Epithelial cell of esophagus (primary cell): ENCODE measurements at regions not wholly inside any gene's neighbourhood (a gene's known extent, or its start where the extent isn't known, plus 50 kb on each side); places are given as distances from the start of the nearest gene placed in this dataset.
A peak's percentile ranks its signal among the peaks of the same experiment; 100 is the strongest.
"Not testable (repeated sequence)": the region's sequence is repeated elsewhere in the genome, so short reads cannot be mapped to it uniquely, and the experiment has no call there.

ENCODE experiments used
- DNase-seq: peaks from one replicate; pipeline ENCODE4 v3.0.0; 2010; ENCODE audit warnings: low read depth
- H3K4me3 ChIP-seq: 2 replicates; pipeline ENCODE4 v1.5.1; 2011; ENCODE audit warnings: mild to moderate bottlenecking, low read length, control low read depth
- TF ChIP-seq, protein P1 (sequence below): IDR thresholded peaks from 2 replicates; pipeline ENCODE4 v1.5.1; 2011; ENCODE audit warnings: low read depth, mild to moderate bottlenecking, low read length, control low read depth, inconsistent platforms; ENCODE audit not compliant: insufficient read depth; ENCODE audit errors: missing control alignments

DNA sequence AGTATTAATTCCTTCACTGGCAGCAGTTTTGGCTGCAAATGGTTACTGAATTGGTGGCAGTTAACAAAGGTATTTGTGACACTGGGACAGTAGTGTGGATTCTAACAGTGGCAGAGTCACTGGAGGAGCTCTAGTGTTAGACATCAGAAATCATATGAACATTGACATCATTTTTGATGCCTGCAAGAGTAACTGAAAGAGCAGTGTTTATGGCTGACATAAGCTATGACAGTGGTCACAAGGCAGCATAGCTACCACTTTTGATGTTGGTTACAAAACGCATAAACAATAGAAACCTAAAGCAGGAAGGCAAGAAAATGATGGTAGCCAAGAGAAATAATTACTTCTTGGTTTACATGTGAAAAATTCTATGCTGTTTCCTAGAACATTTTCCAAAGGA, 326.7 kb upstream of the MAN1A1 start:
- no peak for DNase-seq
- no peak overlapping the region for H3K4me3 ChIP-seq
- TF ChIP-seq, protein P1, sequence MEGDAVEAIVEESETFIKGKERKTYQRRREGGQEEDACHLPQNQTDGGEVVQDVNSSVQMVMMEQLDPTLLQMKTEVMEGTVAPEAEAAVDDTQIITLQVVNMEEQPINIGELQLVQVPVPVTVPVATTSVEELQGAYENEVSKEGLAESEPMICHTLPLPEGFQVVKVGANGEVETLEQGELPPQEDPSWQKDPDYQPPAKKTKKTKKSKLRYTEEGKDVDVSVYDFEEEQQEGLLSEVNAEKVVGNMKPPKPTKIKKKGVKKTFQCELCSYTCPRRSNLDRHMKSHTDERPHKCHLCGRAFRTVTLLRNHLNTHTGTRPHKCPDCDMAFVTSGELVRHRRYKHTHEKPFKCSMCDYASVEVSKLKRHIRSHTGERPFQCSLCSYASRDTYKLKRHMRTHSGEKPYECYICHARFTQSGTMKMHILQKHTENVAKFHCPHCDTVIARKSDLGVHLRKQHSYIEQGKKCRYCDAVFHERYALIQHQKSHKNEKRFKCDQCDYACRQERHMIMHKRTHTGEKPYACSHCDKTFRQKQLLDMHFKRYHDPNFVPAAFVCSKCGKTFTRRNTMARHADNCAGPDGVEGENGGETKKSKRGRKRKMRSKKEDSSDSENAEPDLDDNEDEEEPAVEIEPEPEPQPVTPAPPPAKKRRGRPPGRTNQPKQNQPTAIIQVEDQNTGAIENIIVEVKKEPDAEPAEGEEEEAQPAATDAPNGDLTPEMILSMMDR = no peak

DNA sequence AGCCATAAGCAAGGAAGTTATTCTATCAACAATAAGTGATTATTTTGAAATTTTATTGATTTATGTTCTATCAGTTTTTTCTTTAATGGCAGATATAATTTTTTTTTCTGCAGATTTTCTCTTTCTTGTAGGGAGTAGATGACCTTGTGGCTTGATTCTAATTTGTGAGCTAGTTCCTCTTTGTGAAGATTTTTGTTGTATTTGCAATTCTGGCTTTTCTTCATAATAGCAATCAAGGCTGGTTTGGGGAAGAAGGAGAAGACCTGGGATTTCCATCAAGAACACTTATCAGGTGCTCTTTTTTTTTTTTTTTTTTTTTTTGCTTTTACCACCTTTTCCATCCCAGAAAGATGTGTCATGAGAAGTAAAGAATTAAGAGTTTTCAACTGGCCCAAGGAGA, 324.2 kb upstream of the MAN1A1 start:
- TF ChIP-seq, protein P1 = no peak
- no peak for DNase-seq
- H3K4me3 ChIP-seq = no peak overlapping the region

DNA sequence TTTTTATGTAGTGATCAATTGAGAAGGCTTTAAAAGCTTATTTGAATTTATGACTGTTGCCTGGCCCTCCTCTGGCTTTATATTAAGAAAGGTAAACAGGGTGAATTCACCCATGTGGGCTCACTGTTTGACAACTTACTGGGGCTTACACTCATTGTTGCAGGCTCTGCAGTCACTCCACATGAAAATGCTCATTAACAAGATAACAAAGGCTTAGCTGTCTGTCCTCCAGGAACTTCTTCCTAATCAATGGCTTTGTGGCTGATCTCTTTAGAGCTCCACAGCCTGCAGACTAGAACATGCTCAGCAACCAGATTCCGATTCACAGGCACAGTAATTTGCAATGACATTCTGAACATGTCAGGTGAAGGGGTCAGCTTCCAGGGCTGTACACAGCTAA, 323.2 kb upstream of the MAN1A1 start:
- DNase-seq = no peak
- TF ChIP-seq, protein P1 = no peak
- no peak overlapping the region for H3K4me3 ChIP-seq

DNA sequence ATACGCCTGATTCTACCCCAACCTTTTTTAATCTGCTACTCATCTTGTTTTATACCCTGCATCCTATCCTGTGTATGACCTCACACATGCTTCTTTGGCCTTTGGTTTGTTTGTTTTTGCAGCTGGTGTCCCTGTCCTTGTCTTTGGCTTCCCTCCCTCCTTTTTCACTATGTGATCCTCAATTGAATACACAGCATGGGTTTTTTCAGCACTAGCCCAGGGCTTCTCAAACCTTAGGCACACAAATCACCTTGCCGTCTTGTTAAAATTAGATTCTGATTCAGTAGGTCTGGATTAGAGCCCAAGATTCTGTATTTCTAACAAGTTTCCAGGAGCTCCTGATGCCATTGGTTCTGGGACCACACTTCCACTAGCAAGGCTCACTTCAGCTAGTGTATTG, 321.5 kb upstream of the MAN1A1 start:
- H3K4me3 ChIP-seq = no peak overlapping the region
- TF ChIP-seq, protein P1 = no peak
- DNase-seq = no peak

DNA sequence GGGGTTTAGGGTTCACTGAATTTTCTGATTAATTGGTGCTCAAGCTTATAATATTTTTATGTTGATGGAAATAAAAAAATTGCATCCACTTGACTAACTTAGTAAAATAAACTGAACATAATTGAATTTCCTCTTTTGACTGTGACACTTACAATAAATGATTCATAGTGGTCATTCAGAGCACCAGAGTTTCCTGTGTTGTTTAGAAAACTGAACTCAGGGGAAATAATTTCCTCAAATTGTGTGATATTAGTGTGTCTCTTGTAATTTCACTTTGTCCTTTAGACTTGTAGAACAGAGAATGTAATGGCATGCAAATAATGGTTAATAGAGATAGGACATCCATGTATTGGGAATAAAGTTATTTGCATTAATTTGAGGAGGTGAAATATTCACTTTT, 319.7 kb upstream of the MAN1A1 start:
- H3K4me3 ChIP-seq = no peak overlapping the region
- DNase-seq = no peak
- TF ChIP-seq, protein P1 = no peak

DNA sequence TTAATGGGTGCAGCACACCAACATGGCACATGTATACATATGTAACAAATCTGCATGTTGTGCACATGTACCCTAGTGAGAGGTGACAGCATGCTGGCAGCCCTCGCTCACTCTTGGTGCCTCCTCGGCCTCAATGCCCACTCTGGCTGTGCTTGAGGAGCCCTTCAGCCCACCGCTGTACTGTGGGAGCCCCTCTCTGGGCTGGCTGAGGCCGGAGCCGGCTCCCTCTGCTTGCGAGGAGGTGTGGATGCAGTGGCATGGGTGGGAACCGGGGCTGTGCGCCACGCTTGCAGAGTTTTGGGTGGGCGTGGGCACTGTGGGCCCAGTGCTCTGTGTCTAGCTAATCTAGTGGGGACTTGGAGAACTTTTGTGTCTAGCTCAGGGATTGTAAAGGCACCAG, 315.9 kb upstream of the MAN1A1 start:
- DNase-seq, H3K4me3 ChIP-seq: not testable (repeated sequence)

DNA sequence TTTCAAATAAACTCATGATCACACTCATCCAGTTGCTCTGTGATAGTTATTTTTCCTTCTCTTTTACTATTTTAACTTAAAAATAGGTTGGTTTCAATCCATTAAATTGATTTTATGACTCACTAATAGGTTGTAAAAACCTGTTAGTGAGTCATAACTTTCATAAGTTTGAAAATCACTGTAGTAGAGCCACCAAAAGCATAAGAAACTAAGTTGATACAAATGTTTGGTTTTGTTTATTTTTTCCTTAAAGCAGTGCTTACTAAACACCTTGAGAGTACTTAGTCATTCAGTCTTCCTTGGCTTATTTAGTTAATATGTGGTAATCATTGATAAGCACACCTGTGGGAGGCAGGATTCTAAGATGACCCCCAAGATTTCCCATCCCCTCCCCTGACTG, 312.1 kb upstream of the MAN1A1 start:
- peak; percentile 2 for DNase-seq
- TF ChIP-seq, protein P1 = no peak
- no peak overlapping the region for H3K4me3 ChIP-seq

DNA sequence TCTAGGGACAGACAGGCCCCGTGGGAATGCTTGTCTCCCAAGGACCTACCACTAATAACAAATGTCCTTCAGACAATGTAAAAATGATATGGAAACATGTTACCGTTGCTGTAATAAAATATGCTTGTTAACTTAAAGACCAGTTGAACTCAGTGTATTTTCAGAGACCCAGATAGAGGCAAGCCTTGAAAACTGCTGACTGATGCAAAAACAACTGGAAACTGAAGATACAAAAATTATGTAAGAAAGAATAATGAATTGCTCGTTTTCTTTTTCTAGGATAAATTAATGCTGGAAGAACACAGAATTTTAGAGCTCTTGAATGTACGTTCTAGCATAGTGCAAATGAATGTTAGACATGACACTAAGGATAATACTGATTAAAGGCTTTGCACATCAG, 311.5 kb upstream of the MAN1A1 start:
- no peak overlapping the region for H3K4me3 ChIP-seq
- TF ChIP-seq, protein P1 = no peak
- no peak for DNase-seq
